ENCODE measurements at regions not wholly inside any gene's neighbourhood (a gene's known extent, or its start where the extent isn't known, plus 50 kb on each side); places are given as distances from the start of the nearest gene placed in this dataset.

DNA sequence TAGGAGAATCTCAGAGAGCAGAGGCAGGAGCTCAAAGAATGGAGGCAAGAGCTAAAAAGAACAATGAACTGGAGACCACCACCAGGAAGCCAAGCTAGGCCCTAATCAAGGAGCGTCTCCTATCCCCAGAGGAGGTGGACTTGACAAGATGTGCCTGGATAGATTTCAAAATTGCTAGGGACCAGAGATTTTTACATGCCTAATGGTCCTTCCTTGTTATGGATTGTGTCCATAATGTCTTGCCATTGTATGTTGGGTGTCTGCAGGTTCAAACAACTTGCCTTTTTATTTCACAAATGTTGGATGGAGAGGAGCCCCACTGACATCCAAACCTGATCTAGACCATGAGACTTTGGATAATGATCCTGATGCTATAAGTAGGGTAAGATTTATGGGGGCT is 88.2 kb upstream of the TP53I11 start:
- no CpG with 5 or more reads among the region's 1 CpG for WGBS (ENCODE audit: insufficient coverage)
- H3K4me1 ChIP-seq (ENCODE audit: control insufficient read depth in 2 of 2, insufficient read depth in 2 of 2, low read length in 2 of 2): no peaks in the 10 kb centered on the region
- H4K20me1 ChIP-seq (ENCODE audit: control insufficient read depth, insufficient read depth, low read length, poor library complexity, severe bottlenecking): no peaks in the 10 kb centered on the region
- Mint-ChIP-seq H3K27me3 (no peaks in the 10 kb centered on the region), H3K27ac (no peak overlapping the region), H3K4me3 (no peak overlapping the region), H3K4me1 (no peaks in the 10 kb centered on the region), H3K9me3 (ENCODE audit: insufficient read depth) (peaks cover 4% of the 10 kb centered on the region)
- H3K9ac ChIP-seq (ENCODE audit: low read length): no peak overlapping the region
- H3K4me3 ChIP-seq (ENCODE audit: control extremely low read depth in 1 of 5, extremely low read depth in 1 of 5, insufficient read depth in 1 of 5, low read depth in 2 of 5, low read length in 4 of 5): no peak overlapping the region
- DNase-seq (no peak), ATAC-seq (ENCODE audit: low read depth) (no peak)
- peaks cover 0 to 11% (median 0%) of the 10 kb centered on the region in 3 donors for H3K9me3 ChIP-seq (ENCODE audit: control extremely low read depth in 1 of 3, control insufficient read depth in 2 of 3, insufficient read depth in 1 of 3, low read length in 2 of 3)
- intact Hi-C loops (cut with micrococcal nuclease): no loop called here
- peaks cover 0 to 4% (median 0%) of the 10 kb centered on the region in 4 experiments for H3K27me3 ChIP-seq (replicated peaks in 1 of 4; ENCODE audit: control extremely low read depth in 1 of 4, control insufficient read depth in 3 of 4, insufficient read depth in 4 of 4, low read length in 3 of 4)
- POLR2A ChIA-PET: no interaction called here
- CTCF ChIA-PET: interaction anchor here (1.0 to 2.2 kb wide), 2 partner anchors 11 to 103 kb away, joined by 3 to 6 read pairs; no protein-coding TSS in a partner anchor
- no peak overlapping the region for H3K4me2 ChIP-seq (replicated peaks; ENCODE audit: low read depth, low read length, poor library complexity, severe bottlenecking)
- no peaks in the 10 kb centered on the region for H3K36me3 ChIP-seq (replicated peaks in 1 of 2; ENCODE audit: control extremely low read depth in 1 of 2, control insufficient read depth in 1 of 2, extremely low read depth in 1 of 2, insufficient read depth in 2 of 2, low read length in 1 of 2)
- no peak overlapping the region for H2AFZ ChIP-seq (ENCODE audit: insufficient read depth, low read depth, low read length, poor library complexity, severe bottlenecking)
- no peak for TF ChIP-seq CTCF (IDR thresholded peaks at IDR 0.05)
- TF ChIP-seq EZH2 (IDR thresholded peaks at IDR 0.05; ENCODE audit: borderline replicate concordance, insufficient read depth, low read depth, low read length, poor library complexity, severe bottlenecking): no peak
- no peak overlapping the region for H3K27ac ChIP-seq (ENCODE audit: low read length in 2 of 2)
- H3K79me2 ChIP-seq (ENCODE audit: control insufficient read depth, insufficient read depth, low read length): no peaks in the 10 kb centered on the region

DNA sequence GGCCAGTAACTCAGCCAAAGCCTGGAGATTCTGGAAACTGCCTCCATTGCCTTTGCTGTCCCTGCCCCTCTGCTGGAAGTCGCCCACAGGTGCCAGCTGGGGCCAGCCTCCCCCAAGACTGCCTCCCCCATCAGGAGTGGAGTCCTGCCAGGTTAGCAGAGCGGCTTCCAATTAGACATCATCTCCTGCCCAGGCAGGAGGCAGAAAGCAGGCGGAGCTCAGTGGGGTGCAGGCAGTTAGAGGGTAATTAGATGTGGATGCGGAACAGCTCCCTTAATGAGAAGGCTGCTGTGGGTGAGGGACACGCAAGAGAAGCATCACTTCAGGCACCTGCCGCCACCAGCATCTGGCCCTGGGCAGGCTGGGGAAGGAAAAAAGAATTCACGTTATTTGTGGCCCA is 90.9 kb upstream of the TP53I11 start:
- Histone ChIP-seq H3K27ac (ENCODE audit: low read length in 2 of 2) (no peak overlapping the region), H2AFZ (ENCODE audit: insufficient read depth, low read depth, low read length, poor library complexity, severe bottlenecking) (no peak overlapping the region), H3K4me1 (ENCODE audit: control insufficient read depth in 2 of 2, insufficient read depth in 2 of 2, low read length in 2 of 2) (no peaks in the 10 kb centered on the region), H3K9ac (ENCODE audit: low read length) (no peak overlapping the region), H3K79me2 (ENCODE audit: control insufficient read depth, insufficient read depth, low read length) (no peaks in the 10 kb centered on the region), H3K4me3 (ENCODE audit: control extremely low read depth in 1 of 5, extremely low read depth in 1 of 5, insufficient read depth in 1 of 5, low read depth in 2 of 5, low read length in 4 of 5) (no peak overlapping the region), H3K4me2 (replicated peaks; ENCODE audit: low read depth, low read length, poor library complexity, severe bottlenecking) (no peak overlapping the region), H4K20me1 (ENCODE audit: control insufficient read depth, insufficient read depth, low read length, poor library complexity, severe bottlenecking) (no peaks in the 10 kb centered on the region), H3K9me3 (ENCODE audit: control extremely low read depth in 1 of 3, control insufficient read depth in 2 of 3, insufficient read depth in 1 of 3, low read length in 2 of 3) (peaks cover 0 to 11% (median 0%) of the 10 kb centered on the region in 3 donors), H3K27me3 (replicated peaks in 1 of 4; ENCODE audit: control extremely low read depth in 1 of 4, control insufficient read depth in 3 of 4, insufficient read depth in 4 of 4, low read length in 3 of 4) (peaks cover 0 to 5% (median 0%) of the 10 kb centered on the region in 4 experiments), H3K36me3 (replicated peaks in 1 of 2; ENCODE audit: control extremely low read depth in 1 of 2, control insufficient read depth in 1 of 2, extremely low read depth in 1 of 2, insufficient read depth in 2 of 2, low read length in 1 of 2) (no peaks in the 10 kb centered on the region)
- peaks cover 4% of the 10 kb centered on the region for H3K4me1 Mint-ChIP-seq
- intact Hi-C loops (cut with micrococcal nuclease): no loop called here
- ATAC-seq (ENCODE audit: low read depth): no peak
- no peak for DNase-seq
- no peaks in the 10 kb centered on the region for H3K27me3 Mint-ChIP-seq
- POLR2A ChIA-PET: interaction anchor here (0.6 kb wide), 1 partner anchor 39 kb away, joined by 3 read pairs; no protein-coding TSS in a partner anchor
- TF ChIP-seq EZH2 (IDR thresholded peaks at IDR 0.05; ENCODE audit: borderline replicate concordance, insufficient read depth, low read depth, low read length, poor library complexity, severe bottlenecking) (no peak), CTCF (IDR thresholded peaks at IDR 0.05) (no peak)
- 92% methylated on average over 3 of the region's 7 CpGs for WGBS (ENCODE audit: insufficient coverage)
- H3K4me3 Mint-ChIP-seq: no peak overlapping the region
- CTCF ChIA-PET: interaction anchor here (1.2 to 2.2 kb wide), 2 partner anchors 10 to 105 kb away, joined by 3 to 5 read pairs; no protein-coding TSS in a partner anchor
- H3K9me3 Mint-ChIP-seq (ENCODE audit: insufficient read depth): peaks cover 4% of the 10 kb centered on the region
- no peak overlapping the region for H3K27ac Mint-ChIP-seq
